HG03354 (cell line): ENCODE measurements at regions not wholly inside any gene's neighbourhood (a gene's known extent, or its start where the extent isn't known, plus 50 kb on each side); places are given as distances from the start of the nearest gene placed in this dataset.

Experiments
- ATAC-seq: cut with Tn5 transposase; IDR thresholded peaks from one replicate; pipeline ENCODE4 v1.9.1; 2021; ENCODE audit warnings: mild to moderate bottlenecking; ENCODE audit not compliant: unreplicated experiment, poor library complexity, severe bottlenecking

- ATAC-seq = no peak
Measured at GRCh38 chr1:233843525-233844204, 60.8 kb upstream of the SLC35F3 start.

- no peak for ATAC-seq
Measured at GRCh38 chr1:233844275-233844674, 60.2 kb upstream of the SLC35F3 start.

GRCh38 chr1:233844692-233845091 lies 59.8 kb upstream of the SLC35F3 start:
- ATAC-seq = no peak
